ENCODE measurements at regions not wholly inside any gene's neighbourhood (a gene's known extent, or its start where the extent isn't known, plus 50 kb on each side); places are given as distances from the start of the nearest gene placed in this dataset.

- Histone ChIP-seq H3F3A (ENCODE audit: insufficient read depth, low read length) (no peaks in the 10 kb centered on the region), H4K20me1 (ENCODE audit: insufficient read depth, low read length) (no peaks in the 10 kb centered on the region), H2AFZ (ENCODE audit: low read length) (no peak overlapping the region), H3K9me3 (ENCODE audit: low read length) (no peaks in the 10 kb centered on the region), H3K9me2 (ENCODE audit: low read depth, low read length) (no peaks in the 10 kb centered on the region), H3K4me1 (ENCODE audit: insufficient read depth, low read length, severe bottlenecking) (no peaks in the 10 kb centered on the region), H3K36me3 (ENCODE audit: insufficient read depth, low read length) (no peaks in the 10 kb centered on the region), H3K79me2 (ENCODE audit: insufficient read depth, low read length) (no peaks in the 10 kb centered on the region), H3K4me2 (ENCODE audit: low read length) (no peak overlapping the region), H3K9ac (ENCODE audit: low read length) (no peak overlapping the region), H3K4me3 (ENCODE audit: low read depth, low read length, poor library complexity, severe bottlenecking) (no peak overlapping the region), H3K27me3 (ENCODE audit: insufficient read depth, low read length) (no peaks in the 10 kb centered on the region), H3K27ac (ENCODE audit: low read depth, low read length, poor library complexity, severe bottlenecking) (no peak overlapping the region)
- TF ChIP-seq CTCF (IDR thresholded peaks at IDR 0.05; ENCODE audit: low read length) (no peak), EZH2 (IDR thresholded peaks at IDR 0.05; ENCODE audit: borderline replicate concordance, low read length) (no peak)
These were observed 116.3 kb upstream of the TEX13C start for GRCh38 chrX:125203365-125203736.

DNA sequence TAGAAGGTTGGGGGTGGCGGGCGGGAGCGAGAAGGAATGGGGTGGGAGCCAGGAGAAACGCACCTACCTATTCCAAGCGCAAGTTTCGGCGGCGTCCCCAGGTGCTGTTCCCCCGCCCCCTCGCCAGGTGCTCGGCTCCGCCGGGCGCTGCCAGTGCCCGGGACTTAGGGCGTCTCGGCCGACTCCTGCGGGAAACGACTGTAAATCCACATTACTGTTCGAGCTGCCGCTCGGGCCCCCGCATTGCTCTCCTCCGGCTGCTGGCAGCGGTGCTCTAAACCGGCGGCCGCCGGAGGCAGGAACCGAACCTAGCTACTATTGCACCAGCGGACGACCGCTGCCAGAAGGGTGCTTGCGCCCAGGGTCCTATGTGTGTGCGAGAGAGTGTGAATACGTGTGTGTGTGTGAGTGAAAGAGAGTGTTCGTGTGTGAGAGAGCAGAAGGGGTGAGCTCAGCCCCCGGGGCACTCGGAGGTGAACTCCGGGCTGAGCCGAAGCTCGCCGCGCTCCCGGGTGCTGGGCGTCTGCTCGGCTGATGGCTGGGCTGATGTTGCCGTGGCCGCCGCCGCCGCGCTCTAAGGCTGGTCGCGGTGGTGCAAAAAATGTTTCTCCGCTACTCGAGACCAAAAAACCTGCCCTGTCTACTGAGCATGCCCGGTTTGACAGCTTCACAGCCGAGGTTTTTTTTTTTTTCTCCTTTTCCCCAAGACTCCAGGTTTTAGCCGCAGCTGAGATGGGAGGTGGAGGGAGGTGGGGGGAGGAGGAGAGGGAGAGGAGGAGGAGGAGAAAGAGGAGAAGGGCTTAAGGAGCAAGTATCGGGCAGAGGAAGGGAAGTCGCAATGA, 115.7 kb upstream of the TEX13C start:
- H3K4me1 ChIP-seq (ENCODE audit: insufficient read depth, low read length, severe bottlenecking) = no peaks in the 10 kb centered on the region
- TF ChIP-seq EZH2 (IDR thresholded peaks at IDR 0.05; ENCODE audit: borderline replicate concordance, low read length) (no peak), CTCF (IDR thresholded peaks at IDR 0.05; ENCODE audit: low read length) (no peak)
- H3K4me2 ChIP-seq (ENCODE audit: low read length) = no peak overlapping the region
- H4K20me1 ChIP-seq (ENCODE audit: insufficient read depth, low read length) = no peaks in the 10 kb centered on the region
- H3F3A ChIP-seq (ENCODE audit: insufficient read depth, low read length) = no peaks in the 10 kb centered on the region
- H3K79me2 ChIP-seq (ENCODE audit: insufficient read depth, low read length) = no peaks in the 10 kb centered on the region
- no peaks in the 10 kb centered on the region for H3K9me2 ChIP-seq (ENCODE audit: low read depth, low read length)
- no peak overlapping the region for H3K4me3 ChIP-seq (ENCODE audit: low read depth, low read length, poor library complexity, severe bottlenecking)
- no peak overlapping the region for H3K27ac ChIP-seq (ENCODE audit: low read depth, low read length, poor library complexity, severe bottlenecking)
- no peak overlapping the region for H2AFZ ChIP-seq (ENCODE audit: low read length)
- H3K36me3 ChIP-seq (ENCODE audit: insufficient read depth, low read length) = no peaks in the 10 kb centered on the region
- no peaks in the 10 kb centered on the region for H3K27me3 ChIP-seq (ENCODE audit: insufficient read depth, low read length)
- no peak overlapping the region for H3K9ac ChIP-seq (ENCODE audit: low read length)
- no peaks in the 10 kb centered on the region for H3K9me3 ChIP-seq (ENCODE audit: low read length)

GRCh38 chrX:125204681-125205132, 115.0 kb upstream of the TEX13C start:
- no peak overlapping the region for H3K4me2 ChIP-seq (ENCODE audit: low read length)

More at GRCh38 chrX:125204681-125205132, 115.0 kb upstream of the TEX13C start:
- H3K4me3 ChIP-seq (ENCODE audit: low read depth, low read length, poor library complexity, severe bottlenecking) = no peak overlapping the region
- H3K79me2 ChIP-seq (ENCODE audit: insufficient read depth, low read length) = no peaks in the 10 kb centered on the region
- H3K27me3 ChIP-seq (ENCODE audit: insufficient read depth, low read length) = no peaks in the 10 kb centered on the region
- no peaks in the 10 kb centered on the region for H3K9me3 ChIP-seq (ENCODE audit: low read length)
- no peak overlapping the region for H2AFZ ChIP-seq (ENCODE audit: low read length)
- H3K27ac ChIP-seq (ENCODE audit: low read depth, low read length, poor library complexity, severe bottlenecking) = no peak overlapping the region
- H3K4me1 ChIP-seq (ENCODE audit: insufficient read depth, low read length, severe bottlenecking) = no peaks in the 10 kb centered on the region
- H3F3A ChIP-seq (ENCODE audit: insufficient read depth, low read length) = no peaks in the 10 kb centered on the region
- no peak overlapping the region for H3K9ac ChIP-seq (ENCODE audit: low read length)
- no peak for TF ChIP-seq CTCF (IDR thresholded peaks at IDR 0.05; ENCODE audit: low read length)
- TF ChIP-seq EZH2 (IDR thresholded peaks at IDR 0.05; ENCODE audit: borderline replicate concordance, low read length) = no peak
- no peaks in the 10 kb centered on the region for H3K36me3 ChIP-seq (ENCODE audit: insufficient read depth, low read length)
- H3K9me2 ChIP-seq (ENCODE audit: low read depth, low read length) = no peaks in the 10 kb centered on the region
- H4K20me1 ChIP-seq (ENCODE audit: insufficient read depth, low read length) = no peaks in the 10 kb centered on the region
